GM12878 (cell line): ENCODE measurements at regions not wholly inside any gene's neighbourhood (a gene's known extent, or its start where the extent isn't known, plus 50 kb on each side); places are given as distances from the start of the nearest gene placed in this dataset.

Experiments
- ATAC-seq: fragments of 200-7000 bp; cut with Tn5 transposase; 3 replicates; pipeline ENCODE4 v1.9.1; 2020; ENCODE audit warnings: mild to moderate bottlenecking, moderate library complexity
- BruUV-seq: library from RNA; stranded (reverse); fragments of 400-500 nt; replicated peaks from 2 replicates; lab custom pipeline; 2021; lab: Mats Ljungman, UMichigan
- CTCF ChIA-PET: fragments of 300-600 bp; sonication (Branson Sonifier 250); formaldehyde crosslinking; extraction: SDS; loops from one replicate; lab custom pipeline; 2021; ENCODE audit warnings: inconsistent platforms; lab: Yijun Ruan, JAX
- POLR2A ChIA-PET: fragments of 350-600 bp; formaldehyde crosslinking; extraction: SDS; loops from one replicate; lab custom pipeline; 2021; ENCODE audit warnings: inconsistent platforms; lab: Charles Lee
- RAD21 ChIA-PET: fragments of 300-600 bp; sonication (Branson Sonifier 250); formaldehyde crosslinking; loops from one replicate; lab custom pipeline; 2023; ENCODE audit warnings: antibody characterized with exemption; ENCODE audit not compliant: unreplicated experiment; lab: Charles Lee
- SMC1A ChIA-PET: fragments of 300-600 bp; sonication (Branson Sonifier 250); formaldehyde crosslinking; loops from one replicate; lab custom pipeline; 2023; ENCODE audit not compliant: unreplicated experiment, uncharacterized antibody; lab: Charles Lee
- DNase-seq: peaks from one replicate; pipeline ENCODE4 v3.0.0-alpha.2; 2011; ENCODE audit warnings: low read depth, low spot score
- FAIRE-seq: peaks from 3 replicates; lab custom pipeline; 2011; peaks lifted over from hg19 to GRCh38; lab: Jason Lieb, UNC
- H2AFZ ChIP-seq: 2 replicates; pipeline ENCODE4 v1.6.0; 2011; ENCODE audit warnings: low read depth, low read length, control low read depth; ENCODE audit not compliant: control insufficient read depth
- H3K27ac ChIP-seq: 2 replicates; pipeline ENCODE4 v1.5.1; 2011; ENCODE audit warnings: control low read depth; ENCODE audit not compliant: control insufficient read depth, insufficient read depth
- H3K27me3 ChIP-seq, 2 experiments: replicated peaks in 1 of 2; 2 replicates each; pipeline versions ENCODE4 v1.6.0 to v1.6.1; 2011; ENCODE audit warnings: low read length in 1 of 2; ENCODE audit not compliant: control insufficient read depth in 2 of 2, insufficient read depth in 2 of 2
- H3K36me3 ChIP-seq, 2 experiments: 2 replicates each; pipeline ENCODE4 v1.5.1; 2011; ENCODE audit warnings: low read length in 1 of 2; ENCODE audit not compliant: control insufficient read depth in 2 of 2, insufficient read depth in 2 of 2
- H3K4me1 ChIP-seq: 2 replicates; pipeline ENCODE4 v1.6.1; 2011; ENCODE audit warnings: mild to moderate bottlenecking, low read length, moderate library complexity, mixed read lengths; ENCODE audit not compliant: control insufficient read depth, insufficient read depth
- H3K4me2 ChIP-seq: 2 replicates; pipeline ENCODE4 v1.6.0; 2011; ENCODE audit warnings: control low read depth; ENCODE audit not compliant: control insufficient read depth, insufficient read depth
- H3K4me3 ChIP-seq: fragments of 200-600 bp; sonication (generic); 2 replicates; pipeline ENCODE4 v1.5.1; 2016
- H3K79me2 ChIP-seq: 2 replicates; pipeline ENCODE4 v1.6.0; 2011; ENCODE audit warnings: low read length; ENCODE audit not compliant: control insufficient read depth, insufficient read depth
- H3K9ac ChIP-seq: 2 replicates; pipeline ENCODE4 v1.8.0; 2011; ENCODE audit warnings: low read length, control low read depth, mixed read lengths; ENCODE audit not compliant: control insufficient read depth, insufficient read depth
- H3K9me3 ChIP-seq: replicated peaks from 3 replicates; pipeline ENCODE4 v1.5.1; 2011; ENCODE audit warnings: mild to moderate bottlenecking, low read length; ENCODE audit not compliant: control insufficient read depth, insufficient read depth
- H4K20me1 ChIP-seq: 2 replicates; pipeline ENCODE4 v1.6.0; 2011; ENCODE audit not compliant: control insufficient read depth, insufficient read depth
- CUX1 ChIP-seq: IDR thresholded peaks from 2 replicates; pipeline ENCODE4 v1.6.1; 2012; ENCODE audit warnings: improper control_type of control experiment, low read depth, low read length; ENCODE audit not compliant: insufficient replicate concordance
- E2F4 ChIP-seq: IDR thresholded peaks from 2 replicates; pipeline ENCODE4 v1.6.1; 2012; ENCODE audit warnings: low read depth, low read length, improper control_type of control experiment
- E2F8 ChIP-seq: fragments of 450-650 bp; IDR thresholded peaks from 2 replicates; pipeline ENCODE4 v1.6.1; 2018; ENCODE audit warnings: mild to moderate bottlenecking, low read depth, moderate library complexity; ENCODE audit not compliant: partially characterized antibody
- FOXK2 ChIP-seq: fragments of 450-650 bp; IDR thresholded peaks from 2 replicates; pipeline ENCODE4 v1.6.1; 2017; ENCODE audit warnings: mild to moderate bottlenecking, moderate library complexity
- LARP7 ChIP-seq: fragments of 450-650 bp; IDR thresholded peaks from 2 replicates; pipeline ENCODE4 v1.6.1; 2017; ENCODE audit warnings: mild to moderate bottlenecking
- PAX8 ChIP-seq: fragments of 450-650 bp; IDR thresholded peaks from 2 replicates; pipeline ENCODE4 v1.6.1; 2017; ENCODE audit warnings: mild to moderate bottlenecking, moderate library complexity
- PKNOX1 ChIP-seq: fragments of 450-650 bp; IDR thresholded peaks from 2 replicates; pipeline ENCODE4 v1.6.1; 2016; ENCODE audit warnings: mild to moderate bottlenecking
- RAD21 ChIP-seq: IDR thresholded peaks from 2 replicates; pipeline ENCODE4 v1.6.1; 2011; ENCODE audit warnings: mild to moderate bottlenecking, low read depth, low read length, moderate library complexity; ENCODE audit not compliant: insufficient read depth
- RELB ChIP-seq: fragments of 450-650 bp; IDR thresholded peaks from 2 replicates; pipeline ENCODE4 v1.6.1; 2017; ENCODE audit warnings: low read depth, mild to moderate bottlenecking, moderate library complexity
- SUPT20H ChIP-seq: IDR thresholded peaks from 2 replicates; pipeline ENCODE4 v1.6.1; 2011; ENCODE audit warnings: low read depth, mild to moderate bottlenecking, low read length, moderate library complexity, borderline replicate concordance; ENCODE audit not compliant: control insufficient read depth
- TAF1 ChIP-seq: IDR thresholded peaks from 2 replicates; pipeline ENCODE4 v1.6.1; 2011; ENCODE audit warnings: mild to moderate bottlenecking, low read depth, low read length, borderline replicate concordance
- TCF7 ChIP-seq: IDR thresholded peaks from 2 replicates; pipeline ENCODE4 v1.6.1; 2014; ENCODE audit warnings: antibody characterized with exemption, borderline replicate concordance
- ZBED1 ChIP-seq: IDR thresholded peaks from 2 replicates; pipeline ENCODE4 v1.6.1; 2016; ENCODE audit warnings: borderline replicate concordance
- ZNF217 ChIP-seq: fragments of 450-650 bp; IDR thresholded peaks from 2 replicates; pipeline ENCODE4 v1.6.1; 2017; ENCODE audit warnings: antibody characterized with exemption, mild to moderate bottlenecking
- WGBS: methylation state at CpG from one replicate; pipeline ENCODE4 v1.1.6; 2016; ENCODE audit warnings: low lambda C conversion rate; ENCODE audit not compliant: insufficient replicate concordance, insufficient coverage; ENCODE audit errors: missing lambda C conversion rate; 5-methylcytosine and 5-hydroxymethylcytosine counted together
- in situ Hi-C: fragments of 300-500 bp; cut with MboI; formaldehyde crosslinking; loops from 9 replicates; pipeline ENCODE4 v1.14.3; 2018; ENCODE audit warnings: mixed read lengths
- intact Hi-C: fragments of 100-400 bp; cut with micrococcal nuclease; formaldehyde crosslinking; loops from one replicate; pipeline ENCODE4 v1.14.2; 2022; ENCODE audit not compliant: unreplicated experiment

- DNase-seq: no peak
- no peak overlapping the region for H3K9ac ChIP-seq
- no peak for FAIRE-seq
- ChIA-PET CTCF (no interaction called here), POLR2A (no interaction called here), RAD21 (no interaction called here), SMC1A (no interaction called here)
- BruUV-seq: no TSS peak
- H3K9me3 ChIP-seq: no peaks in the 10 kb centered on the region; the same call in 2 of the 3 replicates
- H3K79me2 ChIP-seq: no peaks in the 10 kb centered on the region
- no peak overlapping the region for H3K27ac ChIP-seq
- ATAC-seq: no peak
- H2AFZ ChIP-seq: no peak overlapping the region
- H3K36me3 ChIP-seq: no peaks in the 10 kb centered on the region
- H3K27me3 ChIP-seq: no peaks in the 10 kb centered on the region
- no peaks in the 10 kb centered on the region for H3K4me1 ChIP-seq
- in situ Hi-C loops (no loop called here), intact Hi-C loops (no loop called here)
- no peak overlapping the region for H3K4me3 ChIP-seq
- no peaks in the 10 kb centered on the region for H4K20me1 ChIP-seq
- no peak overlapping the region for H3K4me2 ChIP-seq
- WGBS: 0% methylated on average over 1 of the region's 1 CpG
- no peak for TF ChIP-seq PAX8
- TF ChIP-seq ZBED1: no peak
- TF ChIP-seq LARP7: no peak
- TF ChIP-seq CUX1: no peak
- TF ChIP-seq RELB: no peak
- TF ChIP-seq RAD21: no peak
- no peak for TF ChIP-seq ZNF217
- no peak for TF ChIP-seq TAF1
- no peak for TF ChIP-seq FOXK2
- TF ChIP-seq E2F4: no peak
- no peak for TF ChIP-seq E2F8
- no peak for TF ChIP-seq SUPT20H
- no peak for TF ChIP-seq TCF7
- no peak for TF ChIP-seq PKNOX1
These were observed 475.9 kb downstream of the HS3ST3B1 start for GRCh38 chr17:14776791-14777190.
